ENCODE measurements at regions not wholly inside any gene's neighbourhood (a gene's known extent, or its start where the extent isn't known, plus 50 kb on each side); places are given as distances from the start of the nearest gene placed in this dataset.

DNA sequence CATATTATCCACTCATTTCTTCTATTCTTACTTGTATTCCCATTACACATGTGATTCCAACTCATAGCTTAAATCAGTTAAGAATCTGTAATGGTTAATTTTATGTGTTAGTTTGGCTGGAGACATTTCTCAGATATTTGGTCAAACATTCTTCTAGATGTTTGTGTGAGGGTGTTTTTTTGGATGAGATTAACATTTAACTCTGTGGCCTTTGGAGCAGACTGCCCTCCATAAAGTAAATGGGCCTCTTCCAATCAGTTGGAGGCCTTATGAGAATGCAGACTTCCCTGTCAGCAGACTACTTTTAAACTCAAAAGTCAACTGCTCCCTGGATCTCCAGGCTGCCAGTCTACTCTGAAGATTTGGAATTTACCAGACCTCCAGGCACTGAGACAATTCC, 976.8 kb upstream of the ACVR2A start:
- TF ChIP-seq, protein P1, sequence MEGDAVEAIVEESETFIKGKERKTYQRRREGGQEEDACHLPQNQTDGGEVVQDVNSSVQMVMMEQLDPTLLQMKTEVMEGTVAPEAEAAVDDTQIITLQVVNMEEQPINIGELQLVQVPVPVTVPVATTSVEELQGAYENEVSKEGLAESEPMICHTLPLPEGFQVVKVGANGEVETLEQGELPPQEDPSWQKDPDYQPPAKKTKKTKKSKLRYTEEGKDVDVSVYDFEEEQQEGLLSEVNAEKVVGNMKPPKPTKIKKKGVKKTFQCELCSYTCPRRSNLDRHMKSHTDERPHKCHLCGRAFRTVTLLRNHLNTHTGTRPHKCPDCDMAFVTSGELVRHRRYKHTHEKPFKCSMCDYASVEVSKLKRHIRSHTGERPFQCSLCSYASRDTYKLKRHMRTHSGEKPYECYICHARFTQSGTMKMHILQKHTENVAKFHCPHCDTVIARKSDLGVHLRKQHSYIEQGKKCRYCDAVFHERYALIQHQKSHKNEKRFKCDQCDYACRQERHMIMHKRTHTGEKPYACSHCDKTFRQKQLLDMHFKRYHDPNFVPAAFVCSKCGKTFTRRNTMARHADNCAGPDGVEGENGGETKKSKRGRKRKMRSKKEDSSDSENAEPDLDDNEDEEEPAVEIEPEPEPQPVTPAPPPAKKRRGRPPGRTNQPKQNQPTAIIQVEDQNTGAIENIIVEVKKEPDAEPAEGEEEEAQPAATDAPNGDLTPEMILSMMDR (IDR thresholded peaks at IDR 0.05) = no peak
- TF ChIP-seq POLR2A (IDR thresholded peaks at IDR 0.05) = no peak
- no peak for TF ChIP-seq POLR2AphosphoS5 (IDR thresholded peaks at IDR 0.05)
- TF ChIP-seq EP300 (IDR thresholded peaks at IDR 0.05) = no peak
- H3K4me1 ChIP-seq = no peaks in the 10 kb centered on the region
- H3K27me3 ChIP-seq = no peaks in the 10 kb centered on the region
- no peak overlapping the region for H3K27ac ChIP-seq
- no peak for DNase-seq (ENCODE audit: low spot score in 2 of 2)
- no peaks in the 10 kb centered on the region for H3K9me3 ChIP-seq
- H3K36me3 ChIP-seq = no peaks in the 10 kb centered on the region
- H3K4me3 ChIP-seq = no peak overlapping the region

GRCh38 chr2:146867477-146867986, 977.3 kb upstream of the ACVR2A start:
- H3K9me3 ChIP-seq = no peaks in the 10 kb centered on the region
- no peaks in the 10 kb centered on the region for H3K36me3 ChIP-seq
- 80% methylated on average over 5 of the region's 5 CpGs for WGBS
- no peak overlapping the region for H3K4me3 ChIP-seq
- TF ChIP-seq, protein P1 (IDR thresholded peaks at IDR 0.05) = no peak
- TF ChIP-seq EP300 (IDR thresholded peaks at IDR 0.05) (no peak), POLR2A (IDR thresholded peaks at IDR 0.05) (no peak), POLR2AphosphoS5 (IDR thresholded peaks at IDR 0.05) (no peak)
- no peaks in the 10 kb centered on the region for H3K27me3 ChIP-seq
- no peak overlapping the region for H3K27ac ChIP-seq
- H3K4me1 ChIP-seq = no peaks in the 10 kb centered on the region
- DNase-seq (ENCODE audit: low spot score in 2 of 2) = no peak

GRCh38 chr2:146853741-146854444, 990.9 kb upstream of the ACVR2A start:
- Histone ChIP-seq H3K4me1 (no peaks in the 10 kb centered on the region), H3K27ac (no peak overlapping the region), H3K27me3 (no peaks in the 10 kb centered on the region), H3K9me3 (no peaks in the 10 kb centered on the region), H3K4me3 (no peak overlapping the region), H3K36me3 (no peaks in the 10 kb centered on the region)
- no peak for TF ChIP-seq POLR2A (IDR thresholded peaks at IDR 0.05)
- TF ChIP-seq, protein P1 (IDR thresholded peaks at IDR 0.05) = no peak
- no peak for TF ChIP-seq POLR2AphosphoS5 (IDR thresholded peaks at IDR 0.05)
- TF ChIP-seq EP300 (IDR thresholded peaks at IDR 0.05) = no peak
- 89% methylated on average over 2 of the region's 2 CpGs for WGBS
- DNase-seq (ENCODE audit: low spot score in 2 of 2) = no peak

DNA sequence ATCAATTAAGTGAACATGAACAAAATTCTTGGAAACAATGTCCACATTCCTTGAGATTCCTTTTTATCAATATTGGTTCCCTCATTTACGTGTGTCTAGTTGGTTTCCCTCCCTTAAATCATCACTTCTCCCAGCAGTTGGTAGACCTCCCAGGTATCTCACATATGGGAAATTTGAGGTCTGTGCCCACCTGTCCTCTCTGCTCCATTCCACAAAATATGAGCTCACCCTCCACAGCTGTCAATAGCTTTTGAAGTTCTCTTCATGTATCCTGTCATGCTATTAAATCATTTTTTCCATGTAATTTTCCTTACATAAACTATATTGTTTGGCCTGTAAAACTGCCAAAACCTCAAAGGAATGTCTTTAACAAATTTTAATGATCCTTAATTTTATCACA, 992.2 kb upstream of the ACVR2A start:
- no peaks in the 10 kb centered on the region for H3K27me3 ChIP-seq
- DNase-seq (ENCODE audit: low spot score in 2 of 2) = no peak
- WGBS = 88% methylated on average over 1 of the region's 1 CpG
- H3K9me3 ChIP-seq = no peaks in the 10 kb centered on the region
- no peaks in the 10 kb centered on the region for H3K36me3 ChIP-seq
- H3K4me3 ChIP-seq = no peak overlapping the region
- no peak for TF ChIP-seq POLR2A (IDR thresholded peaks at IDR 0.05)
- TF ChIP-seq POLR2AphosphoS5 (IDR thresholded peaks at IDR 0.05) = no peak
- TF ChIP-seq, protein P1 (IDR thresholded peaks at IDR 0.05) = no peak
- TF ChIP-seq EP300 (IDR thresholded peaks at IDR 0.05) = no peak
- no peak overlapping the region for H3K27ac ChIP-seq
- no peaks in the 10 kb centered on the region for H3K4me1 ChIP-seq

DNA sequence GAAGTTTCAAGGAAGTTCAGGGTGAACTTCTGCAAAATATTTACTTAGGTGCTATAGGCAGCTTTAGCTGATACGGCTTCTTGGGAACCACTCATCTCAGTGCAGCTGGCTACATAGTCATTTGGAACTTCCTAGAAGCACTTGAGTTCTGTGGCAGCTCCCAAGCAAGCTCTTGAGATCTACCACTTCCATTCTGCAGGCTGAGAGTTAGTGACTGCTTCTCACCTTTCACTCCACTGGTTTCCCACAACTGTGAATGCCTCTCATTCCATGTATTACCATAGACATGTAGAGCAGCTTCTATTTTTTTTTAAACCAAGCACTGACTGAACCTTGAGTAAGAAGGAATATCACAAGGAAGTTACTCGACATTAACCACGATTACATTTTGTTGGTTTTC, 994.1 kb upstream of the ACVR2A start:
- Histone ChIP-seq H3K4me3 (no peak overlapping the region), H3K27ac (no peak overlapping the region)
- 92% methylated on average over 3 of the region's 3 CpGs for WGBS

More for the DNA sequence above, 994.1 kb upstream of the ACVR2A start:
- DNase-seq (ENCODE audit: low spot score in 2 of 2) = no peak
- Histone ChIP-seq H3K36me3 (no peaks in the 10 kb centered on the region), H3K4me1 (no peaks in the 10 kb centered on the region), H3K9me3 (no peaks in the 10 kb centered on the region), H3K27me3 (no peaks in the 10 kb centered on the region)
- TF ChIP-seq EP300 (IDR thresholded peaks at IDR 0.05) = no peak
- TF ChIP-seq POLR2AphosphoS5 (IDR thresholded peaks at IDR 0.05) = no peak
- TF ChIP-seq, protein P1 (IDR thresholded peaks at IDR 0.05) = no peak
- TF ChIP-seq POLR2A (IDR thresholded peaks at IDR 0.05) = no peak

Data from suprapubic skin (tissue), 4 donors.